ENCODE measurements at regions not wholly inside any gene's neighbourhood (a gene's known extent, or its start where the extent isn't known, plus 50 kb on each side); places are given as distances from the start of the nearest gene placed in this dataset.

DNA sequence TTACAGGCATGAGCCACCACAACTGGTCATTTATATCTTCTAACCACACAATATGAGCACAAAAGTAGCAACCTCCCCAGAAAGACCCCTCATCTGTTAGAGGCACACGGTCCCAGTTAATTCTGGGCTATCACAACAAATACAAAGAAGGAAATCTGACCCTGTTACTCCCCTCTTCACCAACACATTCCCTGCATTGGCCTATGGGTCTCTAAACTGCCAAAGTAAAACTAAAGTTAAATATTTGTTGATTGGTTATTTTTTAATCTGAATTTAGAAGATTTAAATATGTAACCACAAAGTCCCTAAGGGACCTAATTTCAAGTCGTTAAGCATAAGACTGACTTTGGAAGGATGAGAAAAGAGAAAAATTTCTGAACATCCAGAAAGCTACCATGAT is 496.7 kb upstream of the NMUR2 start:
- Histone ChIP-seq H3K4me3 (ENCODE audit: low read length) (no peak overlapping the region), H3K27me3 (ENCODE audit: control insufficient read depth, insufficient read depth, low read length) (no peaks in the 10 kb centered on the region), H3K36me3 (ENCODE audit: control insufficient read depth, insufficient read depth, low read length) (no peaks in the 10 kb centered on the region), H3K27ac (ENCODE audit: low read length) (no peak overlapping the region), H3K4me1 (ENCODE audit: control insufficient read depth, insufficient read depth, low read length) (no peaks in the 10 kb centered on the region), H3K9me3 (ENCODE audit: control insufficient read depth, insufficient read depth, low read length) (no peaks in the 10 kb centered on the region)
- DNase-seq (ENCODE audit: low read depth, low spot score): no peak
- no CpG with 5 or more reads among the region's 2 CpGs for WGBS (ENCODE audit: insufficient coverage, insufficient read length)

- Histone ChIP-seq H3K9me3 (ENCODE audit: control insufficient read depth, insufficient read depth, low read length) (no peaks in the 10 kb centered on the region), H3K4me1 (ENCODE audit: control insufficient read depth, insufficient read depth, low read length) (no peaks in the 10 kb centered on the region), H3K4me3 (ENCODE audit: low read length) (no peak overlapping the region), H3K27ac (ENCODE audit: low read length) (no peak overlapping the region), H3K36me3 (ENCODE audit: control insufficient read depth, insufficient read depth, low read length) (no peaks in the 10 kb centered on the region), H3K27me3 (ENCODE audit: control insufficient read depth, insufficient read depth, low read length) (no peaks in the 10 kb centered on the region)
- DNase-seq (ENCODE audit: low read depth, low spot score): no peak
- no CpG with 5 or more reads among the region's 1 CpG for WGBS (ENCODE audit: insufficient coverage, insufficient read length)
Measured at GRCh38 chr5:152905286-152905685, 500.2 kb upstream of the NMUR2 start.

GRCh38 chr5:152907488-152908245 is 502.6 kb upstream of the NMUR2 start:
- H3K36me3 ChIP-seq (ENCODE audit: control insufficient read depth, insufficient read depth, low read length): no peaks in the 10 kb centered on the region
- no CpG with 5 or more reads among the region's 5 CpGs for WGBS (ENCODE audit: insufficient coverage, insufficient read length)

DNA sequence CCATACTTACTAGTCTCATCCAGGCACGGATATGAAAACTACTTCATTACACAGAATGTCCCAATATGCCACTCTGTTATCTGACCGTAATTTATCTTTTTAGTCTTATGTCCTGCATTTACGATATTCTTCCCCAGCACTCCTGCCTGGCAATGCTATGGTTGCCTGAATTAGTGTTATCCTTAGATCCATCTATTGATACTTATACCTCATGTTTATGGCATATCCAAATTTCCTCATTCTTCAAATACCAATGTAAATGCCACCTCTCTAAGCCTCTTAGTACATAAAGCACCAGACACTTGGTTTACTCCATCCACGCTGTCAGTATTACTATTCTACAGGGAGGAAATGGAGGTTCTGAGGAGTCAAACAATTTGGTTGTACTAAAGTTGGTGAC is 507.8 kb upstream of the NMUR2 start:
- H3K9me3 ChIP-seq (ENCODE audit: control insufficient read depth, insufficient read depth, low read length): no peaks in the 10 kb centered on the region
- WGBS (ENCODE audit: insufficient coverage, insufficient read length): no CpG with 5 or more reads among the region's 4 CpGs
- no peaks in the 10 kb centered on the region for H3K4me1 ChIP-seq (ENCODE audit: control insufficient read depth, insufficient read depth, low read length)
- H3K27me3 ChIP-seq (ENCODE audit: control insufficient read depth, insufficient read depth, low read length): no peaks in the 10 kb centered on the region
- H3K36me3 ChIP-seq (ENCODE audit: control insufficient read depth, insufficient read depth, low read length): no peaks in the 10 kb centered on the region
- H3K4me3 ChIP-seq (ENCODE audit: low read length): no peak overlapping the region
- no peak overlapping the region for H3K27ac ChIP-seq (ENCODE audit: low read length)
- DNase-seq (ENCODE audit: low read depth, low spot score): no peak

More at GRCh38 chr5:152907488-152908245, 502.6 kb upstream of the NMUR2 start:
- DNase-seq (ENCODE audit: low read depth, low spot score): no peak
- no peaks in the 10 kb centered on the region for H3K4me1 ChIP-seq (ENCODE audit: control insufficient read depth, insufficient read depth, low read length)
- H3K27me3 ChIP-seq (ENCODE audit: control insufficient read depth, insufficient read depth, low read length): no peaks in the 10 kb centered on the region
- H3K4me3 ChIP-seq (ENCODE audit: low read length): no peak overlapping the region
- H3K27ac ChIP-seq (ENCODE audit: low read length): no peak overlapping the region
- no peaks in the 10 kb centered on the region for H3K9me3 ChIP-seq (ENCODE audit: control insufficient read depth, insufficient read depth, low read length)

- Histone ChIP-seq H3K4me1 (ENCODE audit: control insufficient read depth, insufficient read depth, low read length) (no peaks in the 10 kb centered on the region), H3K9me3 (ENCODE audit: control insufficient read depth, insufficient read depth, low read length) (no peaks in the 10 kb centered on the region), H3K27ac (ENCODE audit: low read length) (no peak overlapping the region), H3K36me3 (ENCODE audit: control insufficient read depth, insufficient read depth, low read length) (no peaks in the 10 kb centered on the region), H3K27me3 (ENCODE audit: control insufficient read depth, insufficient read depth, low read length) (no peaks in the 10 kb centered on the region), H3K4me3 (ENCODE audit: low read length) (no peak overlapping the region)
- no peak for DNase-seq (ENCODE audit: low read depth, low spot score)
Measured at GRCh38 chr5:152932621-152933020, 527.5 kb upstream of the NMUR2 start.

GRCh38 chr5:152933056-152933455 is 528.0 kb upstream of the NMUR2 start:
- Histone ChIP-seq H3K27ac (ENCODE audit: low read length) (no peak overlapping the region), H3K36me3 (ENCODE audit: control insufficient read depth, insufficient read depth, low read length) (no peaks in the 10 kb centered on the region), H3K9me3 (ENCODE audit: control insufficient read depth, insufficient read depth, low read length) (no peaks in the 10 kb centered on the region), H3K4me3 (ENCODE audit: low read length) (no peak overlapping the region), H3K4me1 (ENCODE audit: control insufficient read depth, insufficient read depth, low read length) (no peaks in the 10 kb centered on the region), H3K27me3 (ENCODE audit: control insufficient read depth, insufficient read depth, low read length) (no peaks in the 10 kb centered on the region)
- DNase-seq (ENCODE audit: low read depth, low spot score): no peak
- no CpG with 5 or more reads among the region's 2 CpGs for WGBS (ENCODE audit: insufficient coverage, insufficient read length)

DNA sequence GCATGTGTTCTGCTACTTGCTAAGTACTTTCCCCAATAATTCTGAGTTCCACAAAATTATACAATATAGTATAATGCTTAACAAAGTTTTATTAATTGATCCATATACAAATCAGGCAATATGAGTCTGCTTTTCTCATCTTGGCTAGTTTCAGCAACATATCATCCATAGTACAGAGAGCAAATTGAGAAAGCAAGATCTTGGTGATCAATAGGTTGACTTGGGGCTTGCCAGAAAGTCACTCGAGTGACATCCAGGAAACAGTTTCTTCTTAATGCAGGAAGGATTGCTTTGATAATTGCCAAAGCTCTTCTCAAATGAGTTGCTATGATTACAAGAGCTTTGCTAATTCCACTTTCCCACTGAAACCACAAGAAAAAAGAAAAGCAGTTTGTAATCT is 533.6 kb upstream of the NMUR2 start:
- H3K27me3 ChIP-seq (ENCODE audit: control insufficient read depth, insufficient read depth, low read length): no peaks in the 10 kb centered on the region
- no peaks in the 10 kb centered on the region for H3K36me3 ChIP-seq (ENCODE audit: control insufficient read depth, insufficient read depth, low read length)
- no peak overlapping the region for H3K27ac ChIP-seq (ENCODE audit: low read length)
- WGBS (ENCODE audit: insufficient coverage, insufficient read length): no CpG with 5 or more reads among the region's 1 CpG
- H3K4me1 ChIP-seq (ENCODE audit: control insufficient read depth, insufficient read depth, low read length): no peaks in the 10 kb centered on the region
- H3K9me3 ChIP-seq (ENCODE audit: control insufficient read depth, insufficient read depth, low read length): no peaks in the 10 kb centered on the region
- H3K4me3 ChIP-seq (ENCODE audit: low read length): no peak overlapping the region
- DNase-seq (ENCODE audit: low read depth, low spot score): no peak

- H3K4me1 ChIP-seq (ENCODE audit: control insufficient read depth, insufficient read depth, low read length): no peaks in the 10 kb centered on the region
- DNase-seq (ENCODE audit: low read depth, low spot score): no peak
- no peak overlapping the region for H3K27ac ChIP-seq (ENCODE audit: low read length)
- no peaks in the 10 kb centered on the region for H3K9me3 ChIP-seq (ENCODE audit: control insufficient read depth, insufficient read depth, low read length)
- H3K36me3 ChIP-seq (ENCODE audit: control insufficient read depth, insufficient read depth, low read length): no peaks in the 10 kb centered on the region
- no peaks in the 10 kb centered on the region for H3K27me3 ChIP-seq (ENCODE audit: control insufficient read depth, insufficient read depth, low read length)
- no CpG with 5 or more reads among the region's 5 CpGs for WGBS (ENCODE audit: insufficient coverage, insufficient read length)
- no peak overlapping the region for H3K4me3 ChIP-seq (ENCODE audit: low read length)
Measured at GRCh38 chr5:152942633-152943336, 537.7 kb upstream of the NMUR2 start.

- Histone ChIP-seq H3K27me3 (ENCODE audit: control insufficient read depth, insufficient read depth, low read length) (no peaks in the 10 kb centered on the region), H3K27ac (ENCODE audit: low read length) (no peak overlapping the region), H3K4me3 (ENCODE audit: low read length) (no peak overlapping the region), H3K9me3 (ENCODE audit: control insufficient read depth, insufficient read depth, low read length) (no peaks in the 10 kb centered on the region), H3K4me1 (ENCODE audit: control insufficient read depth, insufficient read depth, low read length) (no peaks in the 10 kb centered on the region), H3K36me3 (ENCODE audit: control insufficient read depth, insufficient read depth, low read length) (no peaks in the 10 kb centered on the region)
- WGBS (ENCODE audit: insufficient coverage, insufficient read length): no CpG with 5 or more reads among the region's 8 CpGs
- no peak for DNase-seq (ENCODE audit: low read depth, low spot score)
Measured at GRCh38 chr5:152953788-152954483, 536.5 kb upstream of the GRIA1 start.

DNA sequence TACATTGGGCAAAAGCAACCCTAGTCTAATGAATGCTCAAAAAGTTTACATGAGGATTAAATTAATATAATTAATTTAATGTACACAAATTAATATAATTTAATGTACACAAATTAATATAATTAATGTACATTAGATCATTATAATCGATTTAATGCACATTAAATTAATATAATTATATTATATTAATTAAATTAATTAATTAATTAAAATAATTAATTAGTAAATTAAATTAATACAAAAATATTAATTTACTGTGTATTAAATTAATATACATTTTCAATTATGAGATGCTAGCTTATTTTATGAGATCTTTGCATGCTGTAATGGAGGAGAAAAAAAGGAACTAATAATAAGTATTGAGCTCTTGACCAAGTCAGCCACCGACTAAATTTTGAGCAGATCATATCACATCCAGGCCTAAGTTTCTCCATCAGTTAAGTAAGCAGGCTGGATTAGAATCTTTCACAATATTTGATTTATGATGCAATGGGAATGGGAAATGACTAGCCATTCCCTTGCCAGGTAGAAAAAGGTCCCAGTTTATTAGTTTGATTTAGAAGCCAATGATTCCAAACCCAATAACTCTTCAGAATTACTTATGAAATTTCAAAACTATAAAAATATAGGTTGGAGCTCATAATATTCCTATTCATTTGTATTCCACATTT is 533.4 kb upstream of the GRIA1 start:
- no peaks in the 10 kb centered on the region for H3K36me3 ChIP-seq (ENCODE audit: control insufficient read depth, insufficient read depth, low read length)
- H3K4me1 ChIP-seq (ENCODE audit: control insufficient read depth, insufficient read depth, low read length): no peaks in the 10 kb centered on the region
- no peaks in the 10 kb centered on the region for H3K27me3 ChIP-seq (ENCODE audit: control insufficient read depth, insufficient read depth, low read length)
- H3K9me3 ChIP-seq (ENCODE audit: control insufficient read depth, insufficient read depth, low read length): no peaks in the 10 kb centered on the region
- no CpG with 5 or more reads among the region's 2 CpGs for WGBS (ENCODE audit: insufficient coverage, insufficient read length)
- H3K4me3 ChIP-seq (ENCODE audit: low read length): no peak overlapping the region
- no peak overlapping the region for H3K27ac ChIP-seq (ENCODE audit: low read length)
- no peak for DNase-seq (ENCODE audit: low read depth, low spot score)
